ENCODE measurements at regions not wholly inside any gene's neighbourhood (a gene's known extent, or its start where the extent isn't known, plus 50 kb on each side); places are given as distances from the start of the nearest gene placed in this dataset.

- TF ChIP-seq SMC3 (IDR thresholded peaks at IDR 0.05; ENCODE audit: low read depth, low read length): no peak
- no peak for TF ChIP-seq BHLHE40 (IDR thresholded peaks at IDR 0.05; ENCODE audit: low read depth, low read length)
- TF ChIP-seq CHD1 (IDR thresholded peaks at IDR 0.05; ENCODE audit: low read depth, low read length): no peak
- no peak for TF ChIP-seq USF2 (IDR thresholded peaks at IDR 0.05; ENCODE audit: low read depth, low read length)
- TF ChIP-seq CTCF (conservative IDR thresholded peaks at IDR 0.05; ENCODE audit: low read depth, low read length): no peak
- no peak for TF ChIP-seq MAFK (IDR thresholded peaks at IDR 0.05; ENCODE audit: low read depth, low read length)
- TF ChIP-seq ELK1 (IDR thresholded peaks at IDR 0.05; ENCODE audit: borderline replicate concordance, low read depth, low read length): no peak
- no peak for TF ChIP-seq RAD21 (IDR thresholded peaks at IDR 0.05; ENCODE audit: low read length)
- no peak for TF ChIP-seq FOS (IDR thresholded peaks at IDR 0.05; ENCODE audit: low read depth, low read length)
- TF ChIP-seq MAZ (IDR thresholded peaks at IDR 0.05; ENCODE audit: borderline replicate concordance, low read depth, low read length): no peak
- no peak for TF ChIP-seq POLR2A (IDR thresholded peaks at IDR 0.05; ENCODE audit: low read depth, low read length)
- TF ChIP-seq NFE2L2 (IDR thresholded peaks at IDR 0.05; ENCODE audit: low read depth, low read length): no peak
- Histone ChIP-seq H3K14ac (replicated peaks; ENCODE audit: low read depth, low read length) (no peak overlapping the region), H3K79me1 (ENCODE audit: low read depth in 1 of 2, low read length in 2 of 2) (no peaks in the 10 kb centered on the region), H4K5ac (ENCODE audit: low read depth, low read length) (no peak overlapping the region), H3K27ac (ENCODE audit: insufficient read depth, low read length) (no peak overlapping the region), H2BK20ac (ENCODE audit: low read depth, low read length) (no peak overlapping the region), H2BK120ac (ENCODE audit: low read depth, low read length) (no peak overlapping the region), H3K4me3 (ENCODE audit: insufficient read depth, low read depth, low read length) (no peak overlapping the region), H3K9ac (ENCODE audit: low read depth, low read length) (no peak overlapping the region), H3K4me2 (ENCODE audit: low read depth, low read length) (no peak overlapping the region), H4K8ac (ENCODE audit: low read depth in 2 of 2, low read length in 2 of 2) (no peak overlapping the region), H3K18ac (ENCODE audit: low read depth, low read length) (no peak overlapping the region), H3K4me1 (ENCODE audit: control insufficient read depth, insufficient read depth, low read length) (no peaks in the 10 kb centered on the region), H3K9me3 (ENCODE audit: control insufficient read depth, insufficient read depth, low read length) (no peaks in the 10 kb centered on the region), H2BK15ac (ENCODE audit: low read depth, low read length) (no peak overlapping the region), H3K23ac (ENCODE audit: low read depth, low read length) (no peak overlapping the region), H3K4ac (ENCODE audit: low read depth, low read length) (no peak overlapping the region), H4K91ac (ENCODE audit: insufficient read depth, low read depth, low read length) (no peak overlapping the region), H2BK5ac (ENCODE audit: low read depth, low read length, poor library complexity, severe bottlenecking) (no peak overlapping the region), H4K20me1 (ENCODE audit: insufficient read depth, low read length) (no peaks in the 10 kb centered on the region), H2AFZ (replicated peaks; ENCODE audit: low read length, poor library complexity) (no peak overlapping the region), H3K27me3 (ENCODE audit: control insufficient read depth, insufficient read depth, low read length) (no peaks in the 10 kb centered on the region), H2AK9ac (replicated peaks; ENCODE audit: low read depth, low read length, poor library complexity) (no peak overlapping the region), H2AK5ac (ENCODE audit: low read depth, low read length) (no peak overlapping the region), H3K9me1 (ENCODE audit: insufficient read depth, low read length) (no peaks in the 10 kb centered on the region), H3K36me3 (ENCODE audit: control insufficient read depth, insufficient read depth, low read length) (no peaks in the 10 kb centered on the region), H3K56ac (ENCODE audit: extremely low read depth, insufficient read depth, low read length) (no peak overlapping the region)
- ATAC-seq (ENCODE audit: low read depth): no peak
- in situ Hi-C loops (cut with MboI; ENCODE audit: low sequenced_read_pairs): no loop called here
- ChIA-PET POLR2A (ENCODE audit: unreplicated experiment) (no interaction called here), CTCF (no interaction called here)
- no TSS peak for BruUV-seq (replicated peaks)
- DNase-seq: no peak
- WGBS, 2 experiments (ENCODE audit: extremely low coverage in 2 of 2, insufficient read length in 1 of 2): no CpG with 5 or more reads among the region's 1 CpG
- intact Hi-C loops (cut with micrococcal nuclease): no loop called here
- dilution Hi-C loops (cut with HindIII; ENCODE audit: low sequenced_read_pairs, unreplicated experiment): no loop called here
These were observed 1295.1 kb upstream of the PCDH20 start for GRCh38 chr13:62710787-62711186.
